GM18867 (cell line): ENCODE measurements at regions not wholly inside any gene's neighbourhood (a gene's known extent, or its start where the extent isn't known, plus 50 kb on each side); places are given as distances from the start of the nearest gene placed in this dataset.
"Not testable (repeated sequence)": the region's sequence is repeated elsewhere in the genome, so short reads cannot be mapped to it uniquely, and the experiment has no call there.

Experiments used
- ATAC-seq: cut with Tn5 transposase; IDR thresholded peaks from one replicate; pipeline ENCODE4 v1.9.1; 2021; ENCODE audit warnings: mild to moderate bottlenecking, moderate library complexity; ENCODE audit not compliant: unreplicated experiment

DNA sequence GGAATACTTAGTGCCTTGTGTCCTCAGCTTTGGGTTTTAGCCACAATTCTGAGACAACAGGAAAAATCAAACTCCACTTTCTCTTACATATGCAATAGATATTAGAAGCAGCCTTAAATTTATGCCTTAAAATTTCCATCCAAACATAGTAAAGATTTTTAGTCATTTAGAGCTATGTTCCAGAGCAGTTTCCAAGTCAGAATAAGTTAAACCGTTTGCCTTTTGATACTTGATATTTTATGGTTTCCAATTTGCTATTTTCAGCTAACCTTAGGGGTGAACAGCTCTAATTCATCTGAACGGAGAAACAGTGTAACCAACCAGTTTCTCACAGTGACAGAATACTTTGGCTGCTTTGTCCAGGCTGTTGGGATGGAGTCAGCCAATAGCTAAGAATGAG is 125.8 kb upstream of the RXFP1 start:
- no peak for ATAC-seq

DNA sequence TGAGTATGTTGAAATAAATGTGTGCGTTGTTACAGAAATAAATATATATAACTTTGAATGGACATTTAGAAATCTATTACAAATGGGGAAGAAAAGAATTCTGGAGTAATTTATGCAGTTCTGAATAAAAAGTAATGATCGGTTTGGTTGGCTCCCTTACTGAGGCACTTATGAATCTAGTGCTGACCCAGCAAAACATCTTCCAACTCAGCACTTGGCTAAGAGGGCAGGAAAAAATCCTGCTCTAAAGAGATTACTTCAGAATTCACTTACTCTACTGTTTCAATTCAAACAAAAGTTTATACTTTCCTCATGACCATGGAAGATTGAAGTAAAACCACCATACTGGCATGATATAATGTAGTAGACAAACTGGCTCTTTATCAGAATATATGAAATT is 123.9 kb upstream of the RXFP1 start:
- ATAC-seq, result no peak

DNA sequence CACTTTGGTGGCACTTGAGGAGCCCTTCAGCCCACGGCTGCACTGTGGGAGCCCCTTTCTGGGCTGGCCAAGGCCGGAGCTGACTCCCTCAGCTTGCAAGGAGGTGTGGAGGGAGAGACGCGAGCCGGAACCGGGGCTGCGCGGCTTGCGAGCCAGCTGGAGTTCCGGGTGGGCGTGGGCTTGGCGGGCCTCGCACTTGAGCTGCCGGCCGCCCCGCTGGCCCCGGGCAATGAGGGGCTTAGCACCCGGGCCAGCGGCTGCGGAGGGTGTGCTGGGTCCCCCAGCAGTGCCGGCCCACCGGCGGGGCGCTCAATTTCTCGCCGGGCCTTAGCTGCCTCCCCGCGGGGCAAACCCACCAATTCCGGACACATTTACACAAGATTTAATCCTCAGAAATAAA is 113.7 kb upstream of the RXFP1 start:
- not testable (repeated sequence) for ATAC-seq

DNA sequence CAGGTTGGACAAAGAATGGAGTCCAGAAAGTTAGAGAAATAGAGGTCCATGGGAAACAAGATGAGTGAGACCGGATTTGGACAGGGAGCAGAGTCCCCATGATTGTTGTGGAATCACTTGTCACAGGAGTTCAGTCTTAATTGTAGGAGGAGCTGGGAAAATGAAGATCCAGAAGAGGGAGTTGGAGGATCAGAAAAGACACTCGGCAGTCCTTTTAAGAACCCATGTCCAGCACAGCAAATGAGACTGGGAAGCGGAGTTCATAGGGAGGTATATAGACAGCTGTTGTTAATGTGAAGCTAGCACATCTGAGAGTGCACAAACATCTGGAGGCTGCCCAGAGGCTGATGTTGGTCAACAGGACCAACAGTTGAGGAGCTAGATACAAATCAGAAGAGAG is 111.4 kb upstream of the RXFP1 start:
- no peak for ATAC-seq

DNA sequence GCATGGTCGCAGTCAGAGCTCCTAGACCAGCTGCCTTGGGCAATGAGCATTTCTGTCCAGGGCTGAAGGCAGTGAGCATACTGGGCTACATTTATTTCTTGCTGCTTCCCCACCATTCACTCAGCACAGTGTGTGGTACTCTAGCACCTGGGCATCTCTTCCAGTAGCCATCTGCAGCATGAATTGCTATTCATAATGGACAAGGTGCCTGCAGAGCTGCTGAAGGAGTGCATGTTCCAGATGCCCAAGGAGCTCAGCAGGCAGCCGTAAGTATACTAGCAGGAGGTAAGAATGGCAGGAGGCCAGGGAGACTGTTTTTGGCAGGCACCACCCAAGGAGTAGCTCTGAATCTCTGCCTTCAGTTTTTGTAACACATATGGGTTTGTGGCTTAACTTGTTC is 110.4 kb upstream of the RXFP1 start:
- no peak for ATAC-seq

DNA sequence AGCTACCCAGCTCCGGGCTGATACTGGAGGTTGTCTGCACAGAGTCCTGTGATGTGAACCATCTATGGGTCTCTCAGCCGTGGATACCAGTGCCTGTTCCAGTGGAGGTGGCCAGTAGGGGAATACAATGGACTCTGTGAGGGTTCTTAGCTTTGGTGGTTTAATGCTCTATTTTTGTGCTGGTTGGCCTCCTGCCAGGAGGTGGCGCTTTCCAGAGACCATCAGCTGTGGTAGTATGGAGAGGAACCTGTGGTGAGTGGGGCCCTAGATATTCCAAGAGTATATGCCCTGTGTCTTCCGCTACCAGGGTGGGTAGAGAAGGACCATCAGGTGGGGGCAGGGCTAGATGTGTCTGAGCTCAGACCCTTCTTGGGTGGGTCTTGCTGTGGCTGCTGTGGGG is 103.0 kb upstream of the RXFP1 start:
- ATAC-seq, result not testable (repeated sequence)

DNA sequence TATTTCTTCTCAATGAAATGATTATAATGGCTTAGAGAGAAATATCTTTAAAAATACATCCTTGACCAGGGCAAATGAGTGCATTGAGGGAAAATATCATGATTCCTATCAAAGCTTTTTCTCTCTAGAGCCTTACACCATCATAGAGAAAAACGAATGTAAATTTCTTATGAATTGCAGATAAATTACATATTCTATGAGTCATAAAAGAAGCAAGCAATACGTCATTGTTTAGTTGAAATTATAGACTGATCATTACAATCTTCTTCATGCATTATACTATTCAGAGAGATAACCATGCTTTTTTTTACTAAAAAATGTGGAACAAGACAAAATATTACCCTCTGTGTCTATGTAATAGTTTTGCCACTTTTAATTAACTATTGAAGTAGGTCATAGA is 100.9 kb upstream of the RXFP1 start:
- ATAC-seq, result no peak

DNA sequence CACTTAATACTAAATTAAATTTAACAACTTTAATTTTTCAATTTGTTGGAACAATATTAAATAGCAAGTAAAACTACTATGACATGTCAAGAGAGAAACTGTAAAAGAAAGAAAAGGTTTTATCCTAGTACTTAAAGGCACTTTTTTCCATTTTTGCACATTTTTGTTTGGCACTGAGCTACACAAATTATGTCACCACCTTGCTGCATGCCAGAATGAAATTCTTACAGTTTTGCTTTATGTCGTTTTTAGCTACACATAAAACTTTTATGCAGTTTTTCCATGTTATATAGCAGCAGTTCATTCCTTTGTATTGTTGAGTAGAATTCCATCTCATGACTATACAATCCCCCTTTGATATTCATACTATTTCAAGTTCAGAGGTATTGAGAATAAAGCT is 99.1 kb upstream of the RXFP1 start:
- ATAC-seq, result no peak

DNA sequence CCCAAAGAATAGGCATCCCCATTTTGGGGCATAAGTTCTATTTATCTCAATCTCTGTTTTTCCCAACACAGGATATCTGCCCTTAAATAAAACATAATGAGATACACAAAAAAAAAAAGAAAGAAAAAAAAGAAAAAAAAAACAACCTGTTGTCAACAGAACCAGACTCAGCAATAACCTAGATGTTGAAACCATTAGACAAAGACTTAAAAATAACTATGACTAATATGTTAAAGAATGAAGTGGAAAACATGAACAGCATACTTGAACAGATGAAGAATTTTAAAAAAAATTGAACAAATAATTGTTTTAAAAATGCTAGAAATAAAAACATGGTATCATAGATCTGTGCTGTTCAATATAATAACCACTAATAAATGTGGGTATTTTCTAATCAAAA is 93.4 kb upstream of the RXFP1 start:
- no peak for ATAC-seq

DNA sequence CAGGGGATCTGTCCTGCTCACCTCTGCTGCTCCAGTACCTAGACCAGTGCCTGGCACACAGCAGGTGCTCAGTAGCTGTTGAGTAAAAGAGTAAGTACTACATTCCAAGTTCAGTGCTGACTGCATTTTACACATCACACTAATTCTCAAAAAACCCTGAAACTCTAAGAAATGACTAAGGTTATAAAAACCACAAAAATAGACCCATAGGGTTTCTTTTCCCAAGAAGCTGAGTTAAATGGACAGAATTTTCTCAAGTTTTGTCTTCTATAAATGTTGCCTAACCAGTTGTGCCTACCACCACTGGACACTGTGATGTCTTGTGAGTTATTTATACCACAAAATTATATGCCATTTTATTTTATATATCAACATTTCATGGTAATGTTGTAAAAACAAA is 78.9 kb upstream of the RXFP1 start:
- ATAC-seq, result no peak

DNA sequence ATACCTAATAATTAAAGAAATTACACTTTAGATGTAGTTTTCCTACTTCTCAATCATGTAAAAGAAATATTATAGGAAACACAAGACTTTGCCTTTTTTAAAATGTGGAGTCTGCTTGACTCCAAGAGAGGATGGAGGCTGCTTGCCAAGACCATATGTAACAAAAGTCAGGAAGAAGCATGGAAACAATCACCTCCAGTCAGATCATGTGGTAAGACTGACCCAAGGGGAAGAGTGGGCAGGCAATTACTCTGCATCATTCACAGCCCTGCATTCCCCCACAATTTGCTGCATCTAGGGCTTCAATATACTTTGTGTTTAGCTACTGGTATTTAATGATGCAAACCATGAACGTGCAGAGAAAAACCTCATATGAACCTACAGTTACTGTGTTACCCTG is 78.0 kb upstream of the RXFP1 start:
- ATAC-seq, result no peak

DNA sequence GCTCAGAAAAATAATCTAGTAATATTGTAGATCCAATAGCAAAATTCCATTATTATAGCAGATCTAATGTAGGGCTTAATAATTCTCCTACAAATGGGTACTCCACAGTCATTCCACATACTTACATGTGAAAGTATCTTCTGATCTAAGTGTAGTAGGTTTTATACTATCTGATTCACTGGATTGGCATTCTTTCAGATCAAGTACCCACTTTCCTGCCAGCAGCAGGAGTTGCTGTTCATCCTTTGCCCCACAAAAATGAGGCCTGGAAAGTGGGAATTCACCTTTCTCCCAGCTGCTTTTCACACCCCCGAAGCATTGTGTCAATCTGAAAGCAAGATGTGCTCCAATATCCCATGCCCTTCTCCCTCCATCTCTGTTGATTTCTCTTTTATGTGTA is 77.1 kb upstream of the RXFP1 start:
- ATAC-seq, result no peak

DNA sequence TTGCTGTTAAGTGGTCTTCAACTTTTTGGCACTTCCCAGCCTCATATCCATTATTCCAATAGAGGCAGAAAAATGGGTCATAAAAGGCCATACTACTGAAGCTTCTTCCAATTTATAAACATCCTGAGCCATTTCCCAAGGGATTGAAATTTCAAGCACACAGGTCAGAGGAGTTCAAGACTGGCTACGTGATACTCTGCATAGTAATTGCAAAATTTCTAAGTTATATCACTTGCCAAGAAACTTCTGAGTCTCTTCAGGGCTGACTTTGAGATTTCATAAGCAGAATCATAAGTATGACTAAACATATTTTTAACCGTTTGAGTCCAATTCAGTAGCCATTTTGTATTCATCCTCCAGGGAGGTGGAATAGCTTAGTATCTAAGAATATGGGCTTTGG is 75.6 kb upstream of the RXFP1 start:
- ATAC-seq, result no peak

DNA sequence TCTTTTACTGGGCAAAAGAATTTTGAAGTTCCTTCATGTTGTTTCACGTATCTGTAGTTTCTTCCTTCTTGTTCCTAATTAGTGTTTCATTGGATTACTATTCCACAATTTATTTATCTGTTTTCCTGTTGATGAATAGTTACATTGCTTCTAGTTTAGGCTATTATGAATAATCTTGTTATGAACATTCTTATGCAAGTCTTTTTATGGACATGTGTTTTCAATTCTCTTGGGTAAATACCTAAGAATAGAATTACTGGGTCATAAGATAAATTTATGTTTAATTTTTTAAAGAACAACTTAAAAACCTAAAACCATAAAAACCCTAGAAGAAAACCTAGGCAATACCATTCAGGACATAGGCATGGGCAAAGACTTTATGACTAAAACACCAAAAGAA is 70.9 kb upstream of the RXFP1 start:
- ATAC-seq, result no peak

DNA sequence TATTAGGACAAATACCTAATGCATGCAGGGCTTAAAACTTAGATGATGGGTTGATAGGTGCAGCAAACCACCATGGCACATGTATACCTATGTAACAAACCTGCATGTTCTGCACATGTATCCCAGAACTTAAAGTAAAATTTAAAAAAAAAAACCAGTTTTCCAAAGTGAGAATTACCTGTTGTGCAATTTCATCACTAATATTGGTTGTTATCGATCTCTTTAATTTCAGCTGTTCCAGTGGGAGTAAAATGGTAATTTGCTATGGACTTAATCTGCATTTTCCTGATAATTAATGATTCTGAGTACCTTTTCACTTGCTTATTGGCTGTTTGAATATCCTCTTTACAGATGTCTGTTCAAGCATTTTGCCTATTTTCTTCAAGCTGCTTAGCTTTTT is 69.6 kb upstream of the RXFP1 start:
- not testable (repeated sequence) for ATAC-seq

DNA sequence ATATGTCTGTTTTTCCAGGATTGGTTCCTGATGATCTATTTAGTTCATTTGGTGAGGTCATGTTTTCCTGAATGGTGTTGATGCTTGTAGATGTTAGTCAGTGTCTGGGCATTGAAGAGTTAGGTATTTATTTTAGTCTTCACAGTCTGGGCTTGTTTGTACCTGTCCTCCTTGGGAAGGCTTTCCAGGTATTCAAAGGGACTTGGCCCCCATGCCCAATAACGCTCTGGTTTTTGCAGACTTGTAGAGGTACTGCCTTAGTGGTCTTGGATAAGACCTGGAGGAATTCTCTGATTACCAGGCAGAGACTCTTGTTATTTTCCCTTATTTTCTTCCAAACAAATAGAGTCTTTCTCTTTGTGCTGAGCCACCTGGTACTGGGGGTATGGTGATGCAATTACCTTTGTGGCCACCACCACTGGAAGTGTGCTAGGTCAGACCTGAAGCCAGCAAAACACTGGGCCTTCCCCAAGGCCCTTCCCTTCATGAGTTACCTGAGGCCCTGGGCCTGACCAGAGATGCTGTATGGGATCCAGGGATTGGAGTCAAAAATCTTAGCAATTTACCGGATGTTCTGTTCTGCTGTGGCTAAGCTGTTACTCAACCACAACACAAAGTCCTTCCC is 63.3 kb upstream of the RXFP1 start:
- no peak for ATAC-seq

DNA sequence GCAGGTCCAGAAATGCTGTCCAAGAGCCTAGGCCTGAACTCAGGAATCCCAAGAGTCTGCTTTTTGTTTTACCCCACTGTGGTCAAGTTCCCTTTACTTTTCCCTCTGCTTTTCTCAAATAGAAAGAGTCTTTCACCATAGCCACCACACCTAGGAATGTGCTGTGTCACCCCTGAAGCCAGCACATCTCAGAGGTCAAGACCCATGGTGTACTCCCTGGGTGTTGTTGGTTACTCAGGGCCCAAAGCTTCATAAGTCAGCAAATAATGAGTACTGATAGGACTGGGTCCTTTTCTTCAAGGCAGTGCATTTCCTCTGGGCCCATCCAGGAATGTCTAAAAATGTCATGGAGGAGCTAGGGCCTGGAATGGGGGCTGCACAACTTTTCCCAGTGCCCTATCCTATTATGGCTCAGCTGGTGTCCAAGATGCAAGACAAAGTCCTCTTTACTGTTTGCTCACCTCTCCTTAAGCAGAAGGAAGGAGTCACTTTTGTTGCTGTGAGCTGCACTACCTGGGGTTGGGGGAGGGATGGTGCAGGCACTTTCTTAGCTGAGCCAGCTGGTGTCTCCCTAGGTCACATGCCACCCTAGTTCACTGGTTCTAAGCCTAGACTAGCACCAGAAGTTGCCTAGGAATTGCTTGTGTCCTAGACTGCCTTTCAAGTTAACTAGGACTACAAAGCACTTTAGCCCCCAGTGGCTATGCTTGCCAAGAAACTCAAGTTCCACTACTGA is 62.4 kb upstream of the RXFP1 start:
- ATAC-seq, result no peak

DNA sequence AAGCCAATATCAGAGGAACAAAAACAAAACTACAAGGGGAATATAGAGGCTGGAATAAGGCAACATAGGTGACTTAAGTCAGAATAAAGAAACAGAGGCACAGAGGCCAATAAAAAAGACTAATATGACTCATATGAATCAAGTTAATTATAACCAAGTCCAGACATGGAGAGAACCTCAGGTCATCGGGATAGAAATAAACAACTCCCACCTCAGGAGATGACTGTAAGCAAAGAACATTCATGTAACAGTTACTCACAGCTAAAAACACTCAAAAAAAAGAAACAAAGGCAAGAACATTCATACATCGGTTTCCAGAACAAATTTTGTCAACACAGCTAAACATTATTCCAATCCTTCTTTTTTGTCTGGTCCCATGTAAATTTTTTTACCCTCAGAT is 60.3 kb upstream of the RXFP1 start:
- ATAC-seq, result no peak

DNA sequence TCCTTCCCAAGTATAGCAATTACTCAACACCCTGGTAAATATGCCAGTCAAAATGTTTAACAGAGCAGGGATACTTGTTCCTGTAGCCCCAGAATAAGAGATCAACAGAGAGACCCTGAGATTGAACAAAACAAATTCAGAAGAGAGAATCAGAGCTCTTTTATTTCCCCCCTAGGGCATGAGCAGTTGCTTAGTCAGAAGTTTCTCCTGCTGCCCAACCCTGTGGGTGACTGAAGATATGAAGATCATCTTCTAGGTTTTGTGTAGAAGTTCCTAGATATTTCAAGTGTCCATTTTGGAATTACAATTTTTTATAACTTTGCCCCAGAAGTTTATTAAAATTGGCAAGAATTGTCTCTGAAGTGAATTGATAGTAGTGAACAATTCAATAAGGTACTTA is 59.1 kb upstream of the RXFP1 start:
- ATAC-seq, result no peak
